ENCODE measurements at regions not wholly inside any gene's neighbourhood (a gene's known extent, or its start where the extent isn't known, plus 50 kb on each side); places are given as distances from the start of the nearest gene placed in this dataset.

GRCh38 chr12:28053564-28053963 lies 81.0 kb upstream of the PTHLH start:
- 83% methylated on average over 1 of the region's 5 CpGs for WGBS (ENCODE audit: insufficient coverage)
- no peak overlapping the region for H3K4me3 Mint-ChIP-seq
- Histone ChIP-seq H3K9ac (ENCODE audit: insufficient read depth, low read length, poor library complexity, severe bottlenecking) (no peak overlapping the region), H3K27me3 (ENCODE audit: control insufficient read depth in 2 of 2, insufficient read depth in 2 of 2, low read length in 2 of 2) (no peaks in the 10 kb centered on the region), H2AFZ (ENCODE audit: insufficient read depth, low read depth, low read length, poor library complexity, severe bottlenecking) (no peak overlapping the region), H3K27ac (ENCODE audit: low read depth in 1 of 2, low read length in 2 of 2) (no peak overlapping the region), H3K79me2 (ENCODE audit: insufficient read depth, low read length) (no peaks in the 10 kb centered on the region), H3K4me3 (replicated peaks in 1 of 3; ENCODE audit: low read depth in 2 of 3, low read length in 3 of 3) (no peak overlapping the region), H3K36me3 (replicated peaks in 1 of 2; ENCODE audit: control insufficient read depth in 1 of 2, insufficient read depth in 2 of 2, low read length in 2 of 2) (no peaks in the 10 kb centered on the region), H4K20me1 (ENCODE audit: insufficient read depth, low read length) (no peaks in the 10 kb centered on the region), H3K4me1 (ENCODE audit: control insufficient read depth in 1 of 2, insufficient read depth in 2 of 2, low read length in 2 of 2) (no peaks in the 10 kb centered on the region), H3K4me2 (replicated peaks; ENCODE audit: extremely low read depth, low read length, poor library complexity, severe bottlenecking) (no peak overlapping the region), H3K9me3 (replicated peaks in 1 of 2; ENCODE audit: control insufficient read depth in 1 of 2, insufficient read depth in 1 of 2, low read length in 2 of 2) (no peaks in the 10 kb centered on the region)
- H3K36me3 Mint-ChIP-seq, result no peaks in the 10 kb centered on the region
- H3K4me1 Mint-ChIP-seq, result no peaks in the 10 kb centered on the region
- peaks cover 0 to 4% (median 2%) of the 10 kb centered on the region in 7 donors for H3K9me3 Mint-ChIP-seq
- no peak for DNase-seq
- intact Hi-C loops (cut with micrococcal nuclease), result no loop called here
- no peak overlapping the region for H3K27ac Mint-ChIP-seq
- TF ChIP-seq, protein P1, sequence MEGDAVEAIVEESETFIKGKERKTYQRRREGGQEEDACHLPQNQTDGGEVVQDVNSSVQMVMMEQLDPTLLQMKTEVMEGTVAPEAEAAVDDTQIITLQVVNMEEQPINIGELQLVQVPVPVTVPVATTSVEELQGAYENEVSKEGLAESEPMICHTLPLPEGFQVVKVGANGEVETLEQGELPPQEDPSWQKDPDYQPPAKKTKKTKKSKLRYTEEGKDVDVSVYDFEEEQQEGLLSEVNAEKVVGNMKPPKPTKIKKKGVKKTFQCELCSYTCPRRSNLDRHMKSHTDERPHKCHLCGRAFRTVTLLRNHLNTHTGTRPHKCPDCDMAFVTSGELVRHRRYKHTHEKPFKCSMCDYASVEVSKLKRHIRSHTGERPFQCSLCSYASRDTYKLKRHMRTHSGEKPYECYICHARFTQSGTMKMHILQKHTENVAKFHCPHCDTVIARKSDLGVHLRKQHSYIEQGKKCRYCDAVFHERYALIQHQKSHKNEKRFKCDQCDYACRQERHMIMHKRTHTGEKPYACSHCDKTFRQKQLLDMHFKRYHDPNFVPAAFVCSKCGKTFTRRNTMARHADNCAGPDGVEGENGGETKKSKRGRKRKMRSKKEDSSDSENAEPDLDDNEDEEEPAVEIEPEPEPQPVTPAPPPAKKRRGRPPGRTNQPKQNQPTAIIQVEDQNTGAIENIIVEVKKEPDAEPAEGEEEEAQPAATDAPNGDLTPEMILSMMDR (IDR thresholded peaks at IDR 0.05), result no peak
- peaks cover 0 to 5% (median 3%) of the 10 kb centered on the region in 3 donors for H3K27me3 Mint-ChIP-seq (ENCODE audit: low read depth in 3 of 3)

DNA sequence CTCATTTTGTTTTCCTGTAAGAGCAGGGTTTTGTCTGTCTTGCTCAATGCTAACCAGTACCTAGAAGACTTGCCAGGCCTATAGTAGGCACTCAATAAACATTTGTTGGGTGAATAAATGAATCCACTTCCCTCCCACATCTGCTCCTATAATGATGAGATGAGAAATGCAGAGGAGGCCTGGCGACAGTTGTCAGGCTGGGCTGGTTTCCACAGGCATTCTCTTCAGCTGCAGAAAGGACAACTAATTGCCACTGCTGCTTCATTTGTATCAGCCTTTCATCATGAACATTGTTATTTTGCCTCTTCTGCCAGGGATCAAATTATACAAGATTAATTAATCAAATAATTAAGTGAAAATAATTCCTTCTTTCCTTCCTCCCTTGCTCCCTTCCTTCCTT lies 82.0 kb upstream of the PTHLH start:
- TF ChIP-seq, protein P1 (IDR thresholded peaks at IDR 0.05), result no peak

More for the DNA sequence above, 82.0 kb upstream of the PTHLH start:
- intact Hi-C loops (cut with micrococcal nuclease), result no loop called here
- Histone ChIP-seq H3K9ac (ENCODE audit: insufficient read depth, low read length, poor library complexity, severe bottlenecking) (no peak overlapping the region), H3K79me2 (ENCODE audit: insufficient read depth, low read length) (no peaks in the 10 kb centered on the region), H3K4me1 (ENCODE audit: control insufficient read depth in 1 of 2, insufficient read depth in 2 of 2, low read length in 2 of 2) (no peaks in the 10 kb centered on the region), H3K4me2 (replicated peaks; ENCODE audit: extremely low read depth, low read length, poor library complexity, severe bottlenecking) (no peak overlapping the region), H3K27ac (ENCODE audit: low read depth in 1 of 2, low read length in 2 of 2) (no peak overlapping the region), H3K36me3 (replicated peaks in 1 of 2; ENCODE audit: control insufficient read depth in 1 of 2, insufficient read depth in 2 of 2, low read length in 2 of 2) (no peaks in the 10 kb centered on the region), H3K4me3 (replicated peaks in 1 of 3; ENCODE audit: low read depth in 2 of 3, low read length in 3 of 3) (no peak overlapping the region), H3K9me3 (replicated peaks in 1 of 2; ENCODE audit: control insufficient read depth in 1 of 2, insufficient read depth in 1 of 2, low read length in 2 of 2) (no peaks in the 10 kb centered on the region), H2AFZ (ENCODE audit: insufficient read depth, low read depth, low read length, poor library complexity, severe bottlenecking) (no peak overlapping the region), H3K27me3 (ENCODE audit: control insufficient read depth in 2 of 2, insufficient read depth in 2 of 2, low read length in 2 of 2) (no peaks in the 10 kb centered on the region), H4K20me1 (ENCODE audit: insufficient read depth, low read length) (no peaks in the 10 kb centered on the region)
- peaks cover 0 to 5% (median 3%) of the 10 kb centered on the region in 3 donors for H3K27me3 Mint-ChIP-seq (ENCODE audit: low read depth in 3 of 3)
- no CpG with 5 or more reads among the region's 1 CpG for WGBS (ENCODE audit: insufficient coverage)
- H3K4me3 Mint-ChIP-seq, result no peak overlapping the region
- no peaks in the 10 kb centered on the region for H3K4me1 Mint-ChIP-seq
- no peaks in the 10 kb centered on the region for H3K36me3 Mint-ChIP-seq
- no peak for DNase-seq
- no peak overlapping the region for H3K27ac Mint-ChIP-seq
- H3K9me3 Mint-ChIP-seq, result peaks cover 0 to 4% (median 2%) of the 10 kb centered on the region in 7 donors
